ENCODE measurements at regions not wholly inside any gene's neighbourhood (a gene's known extent, or its start where the extent isn't known, plus 50 kb on each side); places are given as distances from the start of the nearest gene placed in this dataset.

- no peak for TF ChIP-seq FOXM1 (IDR thresholded peaks at IDR 0.05; ENCODE audit: borderline replicate concordance, low read depth)
- TF ChIP-seq ZBTB7A (IDR thresholded peaks at IDR 0.05; ENCODE audit: low read depth) = no peak
- no peak for TF ChIP-seq TEAD4 (IDR thresholded peaks at IDR 0.05)
- TF ChIP-seq REST (IDR thresholded peaks at IDR 0.05; ENCODE audit: low read depth) = no peak
- no peak for TF ChIP-seq TAF1 (IDR thresholded peaks at IDR 0.05; ENCODE audit: low read depth)
- TF ChIP-seq, protein P1, sequence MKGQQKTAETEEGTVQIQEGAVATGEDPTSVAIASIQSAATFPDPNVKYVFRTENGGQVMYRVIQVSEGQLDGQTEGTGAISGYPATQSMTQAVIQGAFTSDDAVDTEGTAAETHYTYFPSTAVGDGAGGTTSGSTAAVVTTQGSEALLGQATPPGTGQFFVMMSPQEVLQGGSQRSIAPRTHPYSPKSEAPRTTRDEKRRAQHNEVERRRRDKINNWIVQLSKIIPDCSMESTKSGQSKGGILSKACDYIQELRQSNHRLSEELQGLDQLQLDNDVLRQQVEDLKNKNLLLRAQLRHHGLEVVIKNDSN (IDR thresholded peaks at IDR 0.05) = no peak
- TF ChIP-seq RAD21 (IDR thresholded peaks at IDR 0.05; ENCODE audit: low read depth) = no peak
- no peak for TF ChIP-seq EP300 (IDR thresholded peaks at IDR 0.05; ENCODE audit: borderline replicate concordance)
- no peak for TF ChIP-seq YY1 (IDR thresholded peaks at IDR 0.05; ENCODE audit: low read depth)
- TF ChIP-seq CREB1 (IDR thresholded peaks at IDR 0.05; ENCODE audit: low read depth) = no peak
- TF ChIP-seq CEBPB (IDR thresholded peaks at IDR 0.05) = no peak
- TF ChIP-seq EGR1 (IDR thresholded peaks at IDR 0.05) = no peak
- TF ChIP-seq TCF12 (IDR thresholded peaks at IDR 0.05; ENCODE audit: low read depth) = no peak
- no peak for TF ChIP-seq MAX (IDR thresholded peaks at IDR 0.05)
- TF ChIP-seq NFIC (IDR thresholded peaks at IDR 0.05) = no peak
Observed at GRCh38 chr2:48207851-48208250, 106.6 kb upstream of the FOXN2 start.

DNA sequence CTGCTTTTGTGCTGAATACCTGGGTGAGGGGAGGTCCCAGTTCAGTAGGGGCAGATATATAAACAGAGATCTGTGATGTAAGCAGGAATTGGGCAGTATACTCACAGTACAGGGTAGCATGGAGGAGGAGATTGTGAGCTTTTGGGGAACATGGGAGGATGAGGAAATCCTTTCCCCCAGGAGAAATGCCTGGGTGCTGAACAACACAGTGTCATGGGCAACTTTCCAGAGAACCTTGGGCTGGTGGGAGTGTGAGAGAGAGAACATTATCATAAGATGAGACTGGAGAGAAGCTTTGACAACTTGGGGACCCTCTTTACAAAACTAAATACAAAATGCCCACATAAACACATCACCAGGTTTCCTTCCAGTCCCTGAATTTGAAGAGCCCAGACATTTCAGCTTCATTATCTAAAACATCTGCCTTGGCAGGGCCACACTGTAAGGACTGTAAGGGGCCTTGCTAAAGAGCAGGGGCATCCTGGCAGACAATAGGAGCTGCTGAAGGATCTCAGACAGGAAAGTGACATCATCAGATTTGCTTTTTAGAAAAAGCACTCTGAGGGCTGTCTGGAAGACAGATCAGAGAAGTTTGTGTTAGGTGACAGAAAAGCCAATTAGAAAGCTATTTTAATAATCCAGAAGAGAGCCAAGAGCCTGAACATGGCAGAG, 105.1 kb upstream of the FOXN2 start:
- TF ChIP-seq NFIC (IDR thresholded peaks at IDR 0.05) (no peak), CEBPB (IDR thresholded peaks at IDR 0.05) (no peak), ZBTB7A (IDR thresholded peaks at IDR 0.05; ENCODE audit: low read depth) (no peak), REST (IDR thresholded peaks at IDR 0.05; ENCODE audit: low read depth) (no peak), MAX (IDR thresholded peaks at IDR 0.05) (no peak), TCF12 (IDR thresholded peaks at IDR 0.05; ENCODE audit: low read depth) (no peak), YY1 (IDR thresholded peaks at IDR 0.05; ENCODE audit: low read depth) (no peak), FOXM1 (IDR thresholded peaks at IDR 0.05; ENCODE audit: borderline replicate concordance, low read depth) (no peak), TAF1 (IDR thresholded peaks at IDR 0.05; ENCODE audit: low read depth) (no peak), CREB1 (IDR thresholded peaks at IDR 0.05; ENCODE audit: low read depth) (no peak)
- TF ChIP-seq, protein P1 (IDR thresholded peaks at IDR 0.05) = no peak

- no peak for TF ChIP-seq RAD21 (IDR thresholded peaks at IDR 0.05; ENCODE audit: low read depth)
Observed at GRCh38 chr2:48210189-48210588, 104.3 kb upstream of the FOXN2 start.

GRCh38 chr2:48213646-48214045, 100.8 kb upstream of the FOXN2 start:
- TF ChIP-seq TAF1 (IDR thresholded peaks at IDR 0.05; ENCODE audit: low read depth) (no peak), YY1 (IDR thresholded peaks at IDR 0.05; ENCODE audit: low read depth) (no peak), EGR1 (IDR thresholded peaks at IDR 0.05) (no peak), TCF12 (IDR thresholded peaks at IDR 0.05; ENCODE audit: low read depth) (no peak), REST (IDR thresholded peaks at IDR 0.05; ENCODE audit: low read depth) (no peak), ZBTB7A (IDR thresholded peaks at IDR 0.05; ENCODE audit: low read depth) (no peak), CREB1 (IDR thresholded peaks at IDR 0.05; ENCODE audit: low read depth) (no peak), FOXM1 (IDR thresholded peaks at IDR 0.05; ENCODE audit: borderline replicate concordance, low read depth) (no peak), MAX (IDR thresholded peaks at IDR 0.05) (no peak), EP300 (IDR thresholded peaks at IDR 0.05; ENCODE audit: borderline replicate concordance) (no peak)
